ENCODE measurements at regions not wholly inside any gene's neighbourhood (a gene's known extent, or its start where the extent isn't known, plus 50 kb on each side); places are given as distances from the start of the nearest gene placed in this dataset.

GRCh38 chr18:11553098-11553940 is 56.1 kb upstream of the SLC35G4 start:
- in situ Hi-C loops (cut with HindIII; ENCODE audit: low sequenced_read_pairs): no loop called here

GRCh38 chr18:11548916-11549551 is 60.4 kb upstream of the SLC35G4 start:
- in situ Hi-C loops (cut with HindIII; ENCODE audit: low sequenced_read_pairs): no loop called here

GRCh38 chr18:11548396-11548795 is 61.0 kb upstream of the SLC35G4 start:
- in situ Hi-C loops (cut with HindIII; ENCODE audit: low sequenced_read_pairs): no loop called here

GRCh38 chr18:11544060-11544633 is 65.2 kb upstream of the SLC35G4 start:
- in situ Hi-C loops (cut with HindIII; ENCODE audit: low sequenced_read_pairs): no loop called here

- in situ Hi-C loops (cut with HindIII; ENCODE audit: low sequenced_read_pairs): no loop called here
These were observed 68.2 kb upstream of the SLC35G4 start for GRCh38 chr18:11541179-11541578.

- in situ Hi-C loops (cut with HindIII; ENCODE audit: low sequenced_read_pairs): no loop called here
These were observed 75.4 kb upstream of the SLC35G4 start for GRCh38 chr18:11533942-11534496.

- in situ Hi-C loops (cut with HindIII; ENCODE audit: low sequenced_read_pairs): no loop called here
These were observed 75.9 kb upstream of the SLC35G4 start for GRCh38 chr18:11533513-11533890.

- in situ Hi-C loops (cut with HindIII; ENCODE audit: low sequenced_read_pairs): no loop called here
These were observed 76.5 kb upstream of the SLC35G4 start for GRCh38 chr18:11532758-11533512.

- in situ Hi-C loops (cut with HindIII; ENCODE audit: low sequenced_read_pairs): no loop called here
These were observed 80.3 kb upstream of the SLC35G4 start for GRCh38 chr18:11529081-11529480.

- in situ Hi-C loops (cut with HindIII; ENCODE audit: low sequenced_read_pairs): no loop called here
These were observed 82.7 kb upstream of the SLC35G4 start for GRCh38 chr18:11526675-11527074.

GRCh38 chr18:11523804-11524203 is 85.6 kb upstream of the SLC35G4 start:
- in situ Hi-C loops (cut with HindIII; ENCODE audit: low sequenced_read_pairs): no loop called here

GRCh38 chr18:11522992-11523391 is 86.4 kb upstream of the SLC35G4 start:
- in situ Hi-C loops (cut with HindIII; ENCODE audit: low sequenced_read_pairs): no loop called here

- in situ Hi-C loops (cut with HindIII; ENCODE audit: low sequenced_read_pairs): no loop called here
These were observed 87.5 kb upstream of the SLC35G4 start for GRCh38 chr18:11521853-11522252.

GRCh38 chr18:11520536-11520935 is 88.9 kb upstream of the SLC35G4 start:
- in situ Hi-C loops (cut with HindIII; ENCODE audit: low sequenced_read_pairs): no loop called here

- in situ Hi-C loops (cut with HindIII; ENCODE audit: low sequenced_read_pairs): no loop called here
These were observed 90.4 kb upstream of the SLC35G4 start for GRCh38 chr18:11518788-11519685.

- in situ Hi-C loops (cut with HindIII; ENCODE audit: low sequenced_read_pairs): no loop called here
These were observed 91.7 kb upstream of the SLC35G4 start for GRCh38 chr18:11517704-11518103.

GRCh38 chr18:11516751-11517503 is 92.5 kb upstream of the SLC35G4 start:
- in situ Hi-C loops (cut with HindIII; ENCODE audit: low sequenced_read_pairs): no loop called here

- in situ Hi-C loops (cut with HindIII; ENCODE audit: low sequenced_read_pairs): no loop called here
These were observed 95.1 kb upstream of the SLC35G4 start for GRCh38 chr18:11514267-11514666.

Measured in DLD1 (cell line).